GM12891 (cell line): ENCODE measurements at regions not wholly inside any gene's neighbourhood (a gene's known extent, or its start where the extent isn't known, plus 50 kb on each side); places are given as distances from the start of the nearest gene placed in this dataset.

ENCODE experiments used
- POLR2A ChIP-seq: IDR thresholded peaks from 2 replicates; pipeline ENCODE4 v1.6.1; 2011; ENCODE audit warnings: low read depth, low read length, control low read depth
- SPI1 ChIP-seq: IDR thresholded peaks from 2 replicates; pipeline ENCODE4 v1.6.1; 2011; ENCODE audit warnings: low read depth, low read length, control low read depth

DNA sequence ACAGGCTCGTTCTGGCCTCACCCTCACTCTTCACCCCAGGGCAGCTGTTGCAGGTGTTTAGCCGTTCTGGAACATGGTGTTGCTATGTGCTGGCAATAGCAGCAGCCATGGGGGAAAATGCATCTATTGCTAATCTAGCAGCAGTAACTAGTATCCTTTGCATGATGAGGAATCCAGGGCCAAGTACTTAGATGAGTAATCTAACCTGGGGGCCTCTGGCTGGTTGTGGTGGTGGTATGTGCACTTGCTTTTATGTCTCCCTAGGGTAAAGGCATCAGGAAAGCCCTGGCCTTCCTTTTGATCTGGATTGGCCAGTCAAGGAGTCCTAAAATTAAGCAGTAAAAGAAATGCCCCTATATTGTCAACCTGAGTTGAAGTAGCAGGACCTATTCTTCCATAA lies 594.5 kb upstream of the MAP3K7 start:
- TF ChIP-seq SPI1 (no peak), POLR2A (no peak)
